Immature natural killer cell (primary cell): ENCODE measurements at regions not wholly inside any gene's neighbourhood (a gene's known extent, or its start where the extent isn't known, plus 50 kb on each side); places are given as distances from the start of the nearest gene placed in this dataset.
"Not testable (repeated sequence)": the region's sequence is repeated elsewhere in the genome, so short reads cannot be mapped to it uniquely, and the experiment has no call there.

Experiments used
- DNase-seq, 3 donors: peaks; one replicate each; pipeline ENCODE4 v3.0.0; 2022; ENCODE audit warnings: mixed read lengths in 1 of 3
- H3K27ac Mint-ChIP-seq, 6 donors: one replicate each; pipeline ENCODE4 v1.8.0; 2020; ENCODE audit warnings: mixed read lengths in 6 of 6, mild to moderate bottlenecking in 5 of 6, inconsistent platforms in 4 of 6, moderate library complexity in 3 of 6
- H3K27me3 Mint-ChIP-seq, 3 donors: one replicate each; pipeline ENCODE4 v1.8.0; 2020 to 2021; ENCODE audit warnings: low read depth in 3 of 3, mild to moderate bottlenecking in 3 of 3, mixed read lengths in 3 of 3, moderate library complexity in 3 of 3, inconsistent platforms in 1 of 3
- H3K36me3 Mint-ChIP-seq, 3 donors: one replicate each; pipeline ENCODE4 v1.8.0; 2020; ENCODE audit warnings: mixed read lengths in 3 of 3, inconsistent platforms in 2 of 3, mild to moderate bottlenecking in 2 of 3
- H3K4me1 Mint-ChIP-seq, 2 donors: one replicate each; pipeline ENCODE4 v1.8.0; 2020; ENCODE audit warnings: inconsistent platforms in 2 of 2, mild to moderate bottlenecking in 2 of 2, mixed read lengths in 2 of 2, moderate library complexity in 1 of 2
- H3K4me3 Mint-ChIP-seq, 5 donors: one replicate each; pipeline ENCODE4 v1.8.0; 2020; ENCODE audit warnings: mild to moderate bottlenecking in 5 of 5, mixed read lengths in 5 of 5, inconsistent platforms in 3 of 5, moderate library complexity in 3 of 5
- H3K9me3 Mint-ChIP-seq, 6 donors: one replicate each; pipeline ENCODE4 v1.8.0; 2020; ENCODE audit warnings: mild to moderate bottlenecking in 6 of 6, mixed read lengths in 6 of 6, inconsistent platforms in 4 of 6, moderate library complexity in 3 of 6

DNA sequence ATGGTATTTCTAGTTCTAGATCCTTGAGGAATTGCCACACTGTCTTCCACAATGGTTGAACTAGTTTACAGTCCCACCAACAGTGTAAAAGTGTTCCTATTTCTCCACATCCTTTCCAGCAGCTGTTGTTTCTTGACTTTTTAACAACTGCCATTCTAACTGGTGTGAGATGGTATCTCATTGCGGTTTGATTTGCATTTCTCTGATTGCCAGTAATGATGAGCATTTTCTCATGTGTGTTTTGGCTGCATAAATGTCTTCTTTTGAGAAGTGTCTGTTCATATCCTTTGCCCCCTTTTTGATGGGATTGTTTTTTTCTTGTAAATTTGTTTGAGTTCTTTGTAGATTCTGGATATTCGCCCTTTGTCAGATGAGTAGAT, 308.6 kb upstream of the B3GAT1 start:
- H3K9me3 Mint-ChIP-seq, H3K4me3 Mint-ChIP-seq, H3K27ac Mint-ChIP-seq, DNase-seq, H3K4me1 Mint-ChIP-seq, H3K36me3 Mint-ChIP-seq: not testable (repeated sequence)
- peaks cover 0 to 20% (median 10%) of the 10 kb centered on the region in 3 donors for H3K27me3 Mint-ChIP-seq

DNA sequence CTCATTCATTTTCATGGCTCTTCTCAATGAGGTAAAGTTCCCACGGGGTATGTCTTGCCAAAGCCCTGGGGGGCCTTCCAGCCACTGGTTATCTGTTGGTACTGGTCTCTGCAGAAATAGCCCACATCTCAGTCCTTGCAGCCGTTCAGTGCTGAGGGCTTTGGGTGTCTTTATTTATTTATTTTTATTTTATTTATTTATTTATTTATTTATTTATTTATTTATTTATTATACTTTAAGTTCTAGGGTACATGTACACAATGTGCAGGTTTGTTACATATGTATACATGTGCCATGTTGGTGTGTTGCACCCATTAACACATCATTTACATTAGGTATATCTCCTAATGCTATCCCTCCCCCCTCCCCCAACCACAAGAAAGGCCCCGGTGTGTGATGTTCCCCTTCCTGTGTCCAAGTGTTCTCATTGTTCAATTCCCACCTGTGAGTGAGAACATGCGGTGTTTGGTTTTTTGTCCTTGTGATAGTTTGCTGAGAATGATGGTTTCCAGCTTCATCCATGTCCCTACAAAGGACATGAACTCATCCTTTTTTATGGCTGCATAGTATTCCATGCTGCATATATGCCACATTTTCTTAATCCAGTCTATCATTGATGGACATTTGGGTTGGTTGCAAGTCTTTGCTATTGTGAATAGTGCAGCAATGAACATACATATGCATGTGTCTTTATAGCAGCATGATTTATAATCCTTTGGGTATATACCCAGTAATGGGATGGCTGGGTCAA, 308.1 kb upstream of the B3GAT1 start:
- not testable (repeated sequence) for H3K4me3 Mint-ChIP-seq, DNase-seq, H3K9me3 Mint-ChIP-seq, H3K27ac Mint-ChIP-seq, H3K4me1 Mint-ChIP-seq, H3K36me3 Mint-ChIP-seq
- peaks cover 0 to 20% (median 10%) of the 10 kb centered on the region in 3 donors for H3K27me3 Mint-ChIP-seq

DNA sequence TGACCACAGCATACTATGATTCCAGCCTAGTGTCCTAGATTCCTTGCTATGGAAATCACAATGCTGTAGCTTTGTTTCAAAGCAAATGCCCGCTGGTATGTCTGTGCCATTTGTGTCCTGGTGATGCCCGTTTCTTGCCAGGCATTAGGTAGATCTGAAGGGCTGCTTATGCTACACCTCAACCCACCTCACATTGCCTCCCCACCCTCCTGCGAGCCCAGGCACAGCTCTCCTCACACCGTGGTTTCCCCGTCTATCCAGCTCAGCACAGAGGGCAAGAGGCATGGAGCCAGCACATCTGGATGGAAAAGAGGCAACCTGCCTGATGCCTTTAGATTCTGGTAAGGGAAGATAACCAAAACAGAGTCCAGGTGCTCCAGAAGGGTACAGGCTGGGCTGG, 307.4 kb upstream of the B3GAT1 start:
- Mint-ChIP-seq H3K27me3 (peaks cover 0 to 15% (median 10%) of the 10 kb centered on the region in 3 donors), H3K4me1 (no peaks in the 10 kb centered on the region), H3K4me3 (no peak overlapping the region), H3K27ac (no peak overlapping the region), H3K36me3 (no peaks in the 10 kb centered on the region), H3K9me3 (peaks cover 0 to 3% (median 0%) of the 10 kb centered on the region in 6 donors)
- DNase-seq, result no peak

DNA sequence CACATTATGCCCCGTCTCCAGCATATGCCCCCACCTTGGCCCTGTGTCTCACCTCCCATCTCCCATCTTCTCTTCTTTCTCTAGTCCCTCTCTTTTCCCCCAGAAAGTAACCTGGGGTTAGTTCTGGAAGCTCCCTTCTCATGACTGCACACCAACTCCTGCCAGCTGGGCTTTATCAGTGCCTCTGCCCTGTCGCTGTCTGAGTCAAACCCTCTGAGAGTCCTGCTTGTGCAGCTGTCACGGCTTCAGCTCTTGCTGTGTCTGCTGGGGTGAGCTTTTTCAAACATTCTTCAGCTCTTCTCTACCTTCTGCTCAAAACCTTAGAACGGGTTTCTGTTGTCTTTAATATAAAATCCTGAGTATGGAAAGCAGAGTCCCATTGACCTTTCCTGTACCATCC, 304.5 kb upstream of the B3GAT1 start:
- no peak for DNase-seq
- H3K4me3 Mint-ChIP-seq, result no peak overlapping the region
- H3K9me3 Mint-ChIP-seq, result peaks cover 0 to 2% (median 0%) of the 10 kb centered on the region in 6 donors
- no peaks in the 10 kb centered on the region for H3K36me3 Mint-ChIP-seq
- no peak overlapping the region for H3K27ac Mint-ChIP-seq
- peaks cover 0 to 5% (median 3%) of the 10 kb centered on the region in 3 donors for H3K27me3 Mint-ChIP-seq
- H3K4me1 Mint-ChIP-seq, result no peaks in the 10 kb centered on the region

DNA sequence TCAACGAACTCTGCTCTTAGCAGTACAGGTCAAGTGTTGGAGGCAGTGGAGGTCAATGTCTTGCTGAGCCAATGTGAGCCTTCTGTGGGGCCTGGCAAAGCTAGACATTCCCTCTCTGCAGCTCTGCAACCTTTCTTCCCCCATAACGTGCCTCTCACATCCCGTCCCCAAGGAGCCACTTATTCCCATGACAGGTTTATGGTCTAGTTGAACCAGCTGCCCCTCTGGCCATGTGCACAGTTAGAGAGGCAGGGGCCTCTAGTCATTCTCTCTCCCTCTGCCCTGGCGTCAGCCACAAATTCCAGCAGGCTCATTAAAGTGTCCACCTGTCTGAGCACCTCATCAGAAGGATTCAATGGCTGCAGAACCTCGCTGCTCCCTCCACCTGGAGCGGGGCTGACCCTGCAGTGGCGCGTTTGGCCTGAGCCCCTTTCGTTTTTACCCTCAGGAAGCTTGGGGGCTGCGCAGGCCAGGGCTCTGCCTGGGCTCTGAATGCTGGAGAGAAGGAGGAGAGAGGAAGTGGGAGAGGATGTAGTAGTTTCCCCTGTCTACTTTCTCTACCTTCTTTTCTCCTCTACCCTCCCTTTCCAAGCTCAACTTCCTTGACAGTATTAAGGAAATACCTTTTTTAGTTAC, 302.1 kb upstream of the B3GAT1 start:
- H3K36me3 Mint-ChIP-seq, result no peaks in the 10 kb centered on the region
- H3K27me3 Mint-ChIP-seq, result peaks cover 0 to 3% (median 1%) of the 10 kb centered on the region in 3 donors
- peaks cover 0 to 2% (median 0%) of the 10 kb centered on the region in 6 donors for H3K9me3 Mint-ChIP-seq
- no peak for DNase-seq
- no peak overlapping the region for H3K4me3 Mint-ChIP-seq
- no peak overlapping the region for H3K27ac Mint-ChIP-seq
- H3K4me1 Mint-ChIP-seq, result no peaks in the 10 kb centered on the region

DNA sequence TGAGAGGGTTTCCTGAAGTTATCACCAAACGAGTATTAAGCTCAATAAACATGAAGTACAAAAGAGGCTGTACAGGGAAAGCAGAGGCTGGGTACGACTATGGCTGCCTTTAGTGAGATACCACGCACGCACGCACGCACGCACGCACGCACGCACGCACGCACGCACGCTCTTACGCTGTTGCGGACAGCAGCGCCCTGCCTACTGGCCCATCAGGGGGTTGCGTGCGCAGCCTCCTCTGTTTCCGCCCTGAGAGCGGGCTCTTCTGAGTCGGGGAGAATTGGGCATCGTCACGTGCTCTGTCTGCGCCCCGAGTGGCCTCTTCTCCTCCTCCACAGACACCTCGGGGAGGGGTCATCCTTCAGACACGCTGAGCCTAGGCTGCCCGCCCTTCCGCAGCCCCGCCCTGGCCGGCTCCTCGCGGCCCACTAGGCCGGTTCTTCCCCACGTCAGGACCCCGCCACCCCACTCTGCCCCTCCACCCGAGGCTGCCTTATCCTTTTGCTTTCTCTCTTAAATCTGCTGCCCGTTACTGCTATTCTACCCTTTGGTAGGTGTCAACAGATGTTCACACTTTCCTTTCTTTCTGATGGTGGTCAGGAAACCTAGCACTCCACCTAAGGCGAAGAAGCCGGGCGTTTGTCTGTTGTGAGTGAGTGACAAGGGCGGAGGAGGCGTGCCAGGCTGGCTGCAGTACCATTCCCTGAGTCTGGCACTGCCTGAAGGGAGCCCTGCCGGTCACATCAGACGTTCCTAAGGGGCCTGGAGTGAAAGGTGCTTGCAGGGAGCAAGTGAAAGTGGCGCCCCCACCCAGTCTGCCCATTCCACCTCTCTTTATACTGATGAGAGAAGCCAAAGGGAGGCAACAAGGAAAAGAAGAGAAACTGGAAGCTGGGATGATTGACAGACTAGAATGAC, 300.4 kb upstream of the B3GAT1 start:
- H3K4me1 Mint-ChIP-seq, result no peaks in the 10 kb centered on the region
- H3K9me3 Mint-ChIP-seq, result no peaks in the 10 kb centered on the region
- H3K27ac Mint-ChIP-seq, result no peak overlapping the region
- DNase-seq, result peak in 1 of 3 donors; percentile 4
- no peak overlapping the region for H3K4me3 Mint-ChIP-seq
- peaks cover 0 to 3% (median 2%) of the 10 kb centered on the region in 3 donors for H3K27me3 Mint-ChIP-seq
- no peaks in the 10 kb centered on the region for H3K36me3 Mint-ChIP-seq

DNA sequence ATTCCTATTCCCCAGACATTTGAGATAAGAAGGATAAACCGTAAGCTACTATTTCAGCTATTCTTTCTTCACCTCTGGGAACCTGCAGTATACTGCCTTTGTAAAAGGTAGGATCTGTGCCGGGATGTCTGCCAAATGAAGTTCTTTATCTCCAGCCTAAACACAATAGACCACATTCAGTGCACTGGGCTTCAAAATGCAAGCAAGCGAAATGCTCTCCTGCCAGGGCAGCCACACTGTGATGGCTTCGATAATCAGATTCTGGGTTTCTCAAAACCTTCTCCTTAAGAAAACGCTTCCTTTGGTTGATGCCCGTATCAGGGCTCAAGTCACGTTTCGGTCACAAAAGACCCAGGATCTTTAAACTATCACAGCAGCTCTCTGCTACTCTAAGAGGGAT, 299.5 kb upstream of the B3GAT1 start:
- Mint-ChIP-seq H3K27me3 (peaks cover 0 to 3% (median under 1%) of the 10 kb centered on the region in 3 donors), H3K4me1 (no peaks in the 10 kb centered on the region)

DNA sequence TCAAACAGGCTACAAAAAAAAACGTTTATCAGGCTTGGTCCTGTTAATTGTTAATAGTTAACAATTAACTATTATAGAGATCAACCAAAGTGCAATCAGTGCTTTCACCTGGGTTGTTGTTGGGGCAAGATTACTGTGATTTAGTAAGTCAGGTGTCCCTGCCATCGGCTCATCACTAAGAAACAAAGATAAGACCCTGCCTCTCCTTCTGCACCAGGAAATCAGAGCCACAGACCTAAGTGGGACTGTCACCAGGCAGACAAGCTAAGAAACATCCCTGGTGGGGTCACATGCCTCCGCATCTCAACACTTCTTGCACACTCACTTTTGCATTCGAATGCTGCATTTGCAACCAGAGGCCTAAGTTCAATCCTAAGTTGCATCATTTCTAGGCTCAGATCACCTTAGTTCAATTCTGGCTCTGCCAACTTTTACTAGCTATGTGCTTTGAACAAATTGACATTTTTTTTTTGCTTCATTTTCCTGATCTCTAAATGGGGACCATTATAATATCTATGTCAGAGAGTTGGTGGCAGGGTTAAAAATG, 298.9 kb upstream of the B3GAT1 start:
- H3K4me3 Mint-ChIP-seq, result no peak overlapping the region
- DNase-seq, result no peak
- peaks cover 0 to 3% (median 0%) of the 10 kb centered on the region in 3 donors for H3K27me3 Mint-ChIP-seq
- H3K9me3 Mint-ChIP-seq, result no peaks in the 10 kb centered on the region
- no peaks in the 10 kb centered on the region for H3K36me3 Mint-ChIP-seq
- H3K4me1 Mint-ChIP-seq, result no peaks in the 10 kb centered on the region
- H3K27ac Mint-ChIP-seq, result no peak overlapping the region

More for the DNA sequence above, 299.5 kb upstream of the B3GAT1 start:
- Mint-ChIP-seq H3K9me3 (no peaks in the 10 kb centered on the region), H3K4me3 (no peak overlapping the region), H3K27ac (no peak overlapping the region), H3K36me3 (no peaks in the 10 kb centered on the region)
- no peak for DNase-seq

DNA sequence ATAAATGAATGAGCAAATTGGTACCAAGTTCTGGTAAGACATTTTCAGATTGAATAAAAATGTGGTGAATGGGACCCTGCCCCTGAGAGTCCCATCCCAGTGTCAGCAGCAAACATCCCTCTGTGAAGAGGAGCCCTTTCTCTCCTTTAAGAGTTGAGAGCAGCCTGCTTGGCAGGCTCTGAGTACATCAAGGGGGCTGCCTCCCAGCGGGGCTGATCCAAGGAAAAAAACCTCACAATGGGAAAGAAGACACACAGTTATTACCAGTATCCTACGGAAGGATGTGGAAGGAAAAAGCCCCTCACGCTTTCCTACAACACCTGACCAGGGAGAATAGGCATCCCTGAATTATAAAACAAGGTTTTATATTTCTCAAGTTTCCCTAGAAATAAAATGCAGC, 293.8 kb upstream of the B3GAT1 start:
- no peaks in the 10 kb centered on the region for H3K36me3 Mint-ChIP-seq
- H3K27me3 Mint-ChIP-seq, result peaks cover 1 to 6% (median 5%) of the 10 kb centered on the region in 3 donors
- no peaks in the 10 kb centered on the region for H3K9me3 Mint-ChIP-seq
- H3K4me1 Mint-ChIP-seq, result no peaks in the 10 kb centered on the region
- H3K27ac Mint-ChIP-seq, result no peak overlapping the region
- DNase-seq, result no peak
- no peak overlapping the region for H3K4me3 Mint-ChIP-seq

DNA sequence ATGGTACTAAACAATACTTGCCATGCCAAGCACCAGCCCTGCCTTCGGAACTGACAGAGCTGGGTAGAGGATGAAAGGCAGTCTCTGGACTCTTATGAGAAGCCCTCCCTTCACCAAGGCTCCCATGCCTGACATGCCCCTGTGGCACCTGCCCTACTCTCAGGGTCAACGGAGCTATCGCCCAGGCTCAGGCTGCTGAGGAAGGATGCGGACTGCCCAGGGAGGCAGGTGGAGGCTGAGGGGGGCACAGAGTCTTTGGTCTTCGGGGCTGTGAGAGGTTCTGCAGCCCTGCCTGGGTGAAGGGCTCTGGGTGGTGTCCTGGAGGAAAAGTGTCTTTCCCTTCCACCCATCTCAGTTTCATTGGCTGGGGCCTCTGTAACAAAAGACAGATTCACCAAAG, 290.8 kb upstream of the B3GAT1 start:
- H3K4me3 Mint-ChIP-seq, result no peak overlapping the region
- no peak overlapping the region for H3K27ac Mint-ChIP-seq
- H3K27me3 Mint-ChIP-seq, result peaks cover 4 to 10% (median 7%) of the 10 kb centered on the region in 3 donors
- H3K36me3 Mint-ChIP-seq, result no peaks in the 10 kb centered on the region
- no peak for DNase-seq
- no peaks in the 10 kb centered on the region for H3K9me3 Mint-ChIP-seq
- no peaks in the 10 kb centered on the region for H3K4me1 Mint-ChIP-seq

DNA sequence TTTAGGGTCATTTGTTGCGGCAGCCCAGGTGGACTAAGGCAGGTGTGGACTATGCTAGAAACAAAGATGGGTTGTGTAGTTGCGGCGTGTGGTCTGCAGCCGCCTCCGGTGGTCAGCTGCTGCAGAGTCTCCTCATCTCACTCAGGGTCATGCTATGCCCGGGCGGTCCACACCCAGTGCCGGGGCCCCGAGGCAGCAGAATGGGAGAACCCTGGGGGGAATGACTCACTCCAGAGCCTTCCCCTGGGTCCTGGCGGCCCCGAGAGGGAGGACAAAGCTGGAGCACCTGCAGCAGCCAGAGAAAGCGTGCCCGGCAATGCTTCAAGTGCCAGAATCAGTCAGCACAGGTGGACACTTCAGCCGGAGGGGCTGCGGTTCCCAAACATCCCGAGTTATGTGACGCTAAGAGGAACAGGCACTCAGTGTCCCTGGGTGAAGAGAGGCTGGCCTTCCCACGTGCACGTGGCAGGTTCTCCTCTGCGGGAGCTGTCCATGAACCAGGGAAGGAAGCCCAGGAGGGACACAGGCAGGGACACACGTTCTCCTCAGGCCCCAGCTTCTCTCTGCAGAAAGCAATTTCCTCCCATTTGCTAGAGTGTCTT, 289.6 kb upstream of the B3GAT1 start:
- DNase-seq, result no peak
- Mint-ChIP-seq H3K27ac (no peak overlapping the region), H3K4me1 (no peaks in the 10 kb centered on the region), H3K9me3 (no peaks in the 10 kb centered on the region), H3K4me3 (no peak overlapping the region), H3K27me3 (peaks cover 4 to 7% (median 6%) of the 10 kb centered on the region in 3 donors), H3K36me3 (no peaks in the 10 kb centered on the region)

DNA sequence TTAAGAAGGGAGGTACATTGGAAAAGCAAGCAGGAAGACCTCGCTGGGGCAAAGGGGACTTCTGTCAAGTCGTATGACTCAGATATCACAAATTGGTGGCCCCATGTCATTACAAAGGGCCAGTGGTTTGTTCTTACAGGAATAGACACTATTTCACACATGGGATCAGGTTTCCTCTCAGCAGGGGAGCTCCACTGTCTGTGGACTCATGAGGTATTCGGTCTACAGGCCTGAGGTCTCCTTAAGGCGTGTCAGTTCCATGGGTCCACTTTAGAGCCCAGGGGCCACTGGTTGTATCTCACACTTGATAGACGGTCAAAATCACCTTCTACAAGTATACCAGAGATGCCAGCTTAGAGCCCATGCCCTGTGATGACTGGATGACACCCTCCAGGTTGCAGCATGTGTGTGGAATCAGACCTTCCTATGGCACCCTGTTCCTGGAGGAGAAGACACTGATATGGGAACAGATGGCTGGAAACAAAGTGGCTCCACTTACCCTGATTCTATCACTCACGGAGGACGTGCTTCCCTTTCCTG, 288.1 kb upstream of the B3GAT1 start:
- Mint-ChIP-seq H3K36me3 (no peaks in the 10 kb centered on the region), H3K4me3 (no peak overlapping the region), H3K27ac (no peak overlapping the region), H3K27me3 (peaks cover 4 to 7% (median 4%) of the 10 kb centered on the region in 3 donors), H3K4me1 (no peaks in the 10 kb centered on the region), H3K9me3 (no peaks in the 10 kb centered on the region)
- no peak for DNase-seq

DNA sequence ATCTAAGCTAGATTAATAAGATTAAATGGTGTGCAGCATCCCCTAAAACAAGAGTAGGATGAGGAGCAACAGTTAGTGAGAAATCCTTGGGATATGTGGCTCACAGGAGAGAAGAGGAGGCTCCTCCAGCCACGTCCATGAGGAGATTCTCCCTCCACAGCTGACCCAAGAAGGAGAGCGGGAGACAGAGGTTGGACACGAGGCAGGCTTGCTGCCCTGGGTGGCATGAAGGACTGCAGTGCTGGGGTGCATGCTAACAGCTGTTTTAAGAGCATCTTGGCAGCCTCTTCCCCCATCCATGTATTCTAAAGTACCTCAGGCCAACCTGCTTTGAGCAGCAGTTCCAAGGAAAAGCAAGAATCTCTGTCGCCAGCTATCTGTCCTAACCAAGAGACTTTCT, 284.4 kb upstream of the B3GAT1 start:
- Mint-ChIP-seq H3K36me3 (no peaks in the 10 kb centered on the region), H3K4me1 (no peaks in the 10 kb centered on the region), H3K4me3 (no peak overlapping the region), H3K27ac (no peak overlapping the region), H3K9me3 (no peaks in the 10 kb centered on the region), H3K27me3 (peaks cover 2 to 8% (median 5%) of the 10 kb centered on the region in 3 donors)
- DNase-seq, result no peak
